Mesothelial cell of epicardium (in vitro differentiated cells): ENCODE measurements at regions not wholly inside any gene's neighbourhood (a gene's known extent, or its start where the extent isn't known, plus 50 kb on each side); places are given as distances from the start of the nearest gene placed in this dataset.

Experiments used
- DNase-seq, 2 experiments: peaks; one replicate each; pipeline ENCODE4 v3.0.0; 2021; ENCODE audit warnings: low spot score in 2 of 2; ENCODE audit not compliant: unreplicated experiment in 2 of 2
- H3K27ac Mint-ChIP-seq: 2 replicates; pipeline ENCODE4 v1.8.0; 2021; ENCODE audit warnings: mixed read lengths
- H3K27me3 Mint-ChIP-seq: 2 replicates; pipeline ENCODE4 v1.8.0; 2021; ENCODE audit warnings: low read depth, mixed read lengths
- H3K36me3 Mint-ChIP-seq: 2 replicates; pipeline ENCODE4 v1.8.0; 2021; ENCODE audit warnings: mixed read lengths
- H3K4me1 Mint-ChIP-seq: 2 replicates; pipeline ENCODE4 v1.8.0; 2021; ENCODE audit warnings: mixed read lengths
- H3K4me3 Mint-ChIP-seq: 2 replicates; pipeline ENCODE4 v1.8.0; 2021; ENCODE audit warnings: mild to moderate bottlenecking, moderate library complexity, mixed read lengths
- H3K9me3 Mint-ChIP-seq: 2 replicates; pipeline ENCODE4 v1.8.0; 2021; ENCODE audit warnings: mixed read lengths
- TF ChIP-seq, protein P1 (sequence below): fragments of 200-600 bp; sonication (generic); IDR thresholded peaks from one replicate; pipeline ENCODE4 v1.5.0; 2021; ENCODE audit warnings: antibody characterized with exemption; ENCODE audit not compliant: unreplicated experiment

DNA sequence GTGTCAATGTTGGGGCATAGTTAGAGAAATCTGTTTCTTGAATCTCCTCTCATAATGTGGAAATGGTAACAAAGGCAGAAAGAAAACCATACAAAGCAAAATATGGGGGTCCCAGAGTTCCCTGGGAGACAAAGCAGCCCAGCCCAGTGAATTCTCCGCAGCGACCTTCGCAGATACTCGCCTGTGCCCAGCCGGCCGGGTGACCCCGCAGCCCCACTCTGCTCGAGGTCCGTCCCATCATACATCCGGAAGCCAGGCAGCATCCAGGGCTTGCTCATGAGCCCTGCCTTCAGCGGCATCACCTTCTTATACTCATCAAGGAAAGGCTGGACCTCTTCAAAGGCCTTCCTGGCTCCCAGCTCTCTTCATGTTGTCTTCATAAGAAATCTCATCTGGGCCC, 774.8 kb upstream of the ID2 start:
- Mint-ChIP-seq H3K27me3 (peaks cover 10% of the 10 kb centered on the region), H3K27ac (no peak overlapping the region), H3K9me3 (no peaks in the 10 kb centered on the region), H3K36me3 (no peaks in the 10 kb centered on the region), H3K4me1 (no peaks in the 10 kb centered on the region), H3K4me3 (no peak overlapping the region)
- DNase-seq: no peak
- TF ChIP-seq, protein P1, sequence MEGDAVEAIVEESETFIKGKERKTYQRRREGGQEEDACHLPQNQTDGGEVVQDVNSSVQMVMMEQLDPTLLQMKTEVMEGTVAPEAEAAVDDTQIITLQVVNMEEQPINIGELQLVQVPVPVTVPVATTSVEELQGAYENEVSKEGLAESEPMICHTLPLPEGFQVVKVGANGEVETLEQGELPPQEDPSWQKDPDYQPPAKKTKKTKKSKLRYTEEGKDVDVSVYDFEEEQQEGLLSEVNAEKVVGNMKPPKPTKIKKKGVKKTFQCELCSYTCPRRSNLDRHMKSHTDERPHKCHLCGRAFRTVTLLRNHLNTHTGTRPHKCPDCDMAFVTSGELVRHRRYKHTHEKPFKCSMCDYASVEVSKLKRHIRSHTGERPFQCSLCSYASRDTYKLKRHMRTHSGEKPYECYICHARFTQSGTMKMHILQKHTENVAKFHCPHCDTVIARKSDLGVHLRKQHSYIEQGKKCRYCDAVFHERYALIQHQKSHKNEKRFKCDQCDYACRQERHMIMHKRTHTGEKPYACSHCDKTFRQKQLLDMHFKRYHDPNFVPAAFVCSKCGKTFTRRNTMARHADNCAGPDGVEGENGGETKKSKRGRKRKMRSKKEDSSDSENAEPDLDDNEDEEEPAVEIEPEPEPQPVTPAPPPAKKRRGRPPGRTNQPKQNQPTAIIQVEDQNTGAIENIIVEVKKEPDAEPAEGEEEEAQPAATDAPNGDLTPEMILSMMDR: no peak

DNA sequence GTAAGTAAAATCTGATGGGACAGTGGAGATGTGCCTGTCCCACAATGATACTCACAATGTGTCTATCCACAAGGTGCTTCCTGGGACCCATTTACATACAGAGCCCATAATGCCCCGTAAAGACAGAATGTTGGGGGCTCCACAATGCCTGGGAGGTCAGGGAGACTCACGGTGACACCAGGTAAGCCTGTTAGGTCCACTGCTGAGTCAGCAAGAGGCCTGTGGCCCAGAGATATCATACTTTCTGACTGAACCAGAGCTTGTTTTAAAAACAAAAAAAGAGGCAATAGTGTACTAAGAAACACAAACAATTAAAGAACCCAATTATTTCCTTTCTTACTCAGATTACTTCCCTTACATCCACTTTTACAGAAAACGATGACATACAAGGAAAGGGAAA, 771.1 kb upstream of the ID2 start:
- no peak for DNase-seq
- no peaks in the 10 kb centered on the region for H3K9me3 Mint-ChIP-seq
- no peaks in the 10 kb centered on the region for H3K36me3 Mint-ChIP-seq
- TF ChIP-seq, protein P1: no peak
- peaks cover 1% of the 10 kb centered on the region for H3K27me3 Mint-ChIP-seq
- H3K4me3 Mint-ChIP-seq: no peak overlapping the region
- H3K27ac Mint-ChIP-seq: no peak overlapping the region
- peaks cover 12% of the 10 kb centered on the region for H3K4me1 Mint-ChIP-seq

DNA sequence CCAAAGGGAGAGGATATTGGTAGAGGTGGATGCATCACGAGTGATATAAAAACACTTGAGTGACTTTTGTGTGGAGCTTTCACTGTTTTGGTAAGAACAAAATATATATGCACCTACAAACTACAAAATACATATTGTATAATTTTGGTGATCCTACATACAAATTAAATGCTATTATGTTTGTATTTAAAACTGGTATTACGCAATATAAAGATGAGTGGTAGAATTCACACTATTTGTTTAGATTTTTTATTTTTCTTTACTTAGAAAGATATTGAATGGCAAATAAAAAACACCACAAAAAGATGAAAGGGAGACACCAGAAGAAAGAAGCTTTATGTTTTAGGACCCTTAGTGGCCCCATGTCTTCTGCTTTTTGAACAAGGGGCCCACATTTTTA, 770.7 kb upstream of the ID2 start:
- H3K36me3 Mint-ChIP-seq: no peaks in the 10 kb centered on the region
- H3K4me3 Mint-ChIP-seq: no peak overlapping the region
- no peaks in the 10 kb centered on the region for H3K9me3 Mint-ChIP-seq

DNA sequence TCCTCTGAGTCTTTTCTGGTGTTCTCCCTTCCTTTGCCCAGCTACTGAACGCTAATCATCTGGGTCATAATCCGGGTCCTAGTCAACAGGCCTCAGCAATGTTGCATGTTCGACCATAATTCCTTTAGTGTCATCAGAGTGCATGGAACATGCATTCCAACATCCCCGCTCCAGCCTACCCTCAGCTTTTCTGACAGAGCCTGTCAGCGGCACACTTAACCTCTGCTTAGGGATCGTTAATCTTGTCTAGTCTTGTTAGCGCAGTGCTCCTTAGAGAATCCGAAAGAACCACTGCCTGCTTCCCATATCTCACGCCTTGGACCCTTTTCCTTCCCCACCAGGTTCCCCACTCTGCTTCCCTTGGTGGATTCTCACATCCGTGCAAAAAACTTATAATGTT, 767.9 kb upstream of the ID2 start:
- peaks cover 12% of the 10 kb centered on the region for H3K4me1 Mint-ChIP-seq
- no peak overlapping the region for H3K4me3 Mint-ChIP-seq
- TF ChIP-seq, protein P1: no peak
- H3K9me3 Mint-ChIP-seq: no peaks in the 10 kb centered on the region
- H3K36me3 Mint-ChIP-seq: no peaks in the 10 kb centered on the region
- no peak for DNase-seq
- H3K27ac Mint-ChIP-seq: no peak overlapping the region
- peaks cover 7% of the 10 kb centered on the region for H3K27me3 Mint-ChIP-seq

More for the DNA sequence above, 770.7 kb upstream of the ID2 start:
- no peak overlapping the region for H3K27ac Mint-ChIP-seq
- DNase-seq: no peak
- TF ChIP-seq, protein P1: no peak
- peaks cover 12% of the 10 kb centered on the region for H3K4me1 Mint-ChIP-seq
- peaks cover 1% of the 10 kb centered on the region for H3K27me3 Mint-ChIP-seq

DNA sequence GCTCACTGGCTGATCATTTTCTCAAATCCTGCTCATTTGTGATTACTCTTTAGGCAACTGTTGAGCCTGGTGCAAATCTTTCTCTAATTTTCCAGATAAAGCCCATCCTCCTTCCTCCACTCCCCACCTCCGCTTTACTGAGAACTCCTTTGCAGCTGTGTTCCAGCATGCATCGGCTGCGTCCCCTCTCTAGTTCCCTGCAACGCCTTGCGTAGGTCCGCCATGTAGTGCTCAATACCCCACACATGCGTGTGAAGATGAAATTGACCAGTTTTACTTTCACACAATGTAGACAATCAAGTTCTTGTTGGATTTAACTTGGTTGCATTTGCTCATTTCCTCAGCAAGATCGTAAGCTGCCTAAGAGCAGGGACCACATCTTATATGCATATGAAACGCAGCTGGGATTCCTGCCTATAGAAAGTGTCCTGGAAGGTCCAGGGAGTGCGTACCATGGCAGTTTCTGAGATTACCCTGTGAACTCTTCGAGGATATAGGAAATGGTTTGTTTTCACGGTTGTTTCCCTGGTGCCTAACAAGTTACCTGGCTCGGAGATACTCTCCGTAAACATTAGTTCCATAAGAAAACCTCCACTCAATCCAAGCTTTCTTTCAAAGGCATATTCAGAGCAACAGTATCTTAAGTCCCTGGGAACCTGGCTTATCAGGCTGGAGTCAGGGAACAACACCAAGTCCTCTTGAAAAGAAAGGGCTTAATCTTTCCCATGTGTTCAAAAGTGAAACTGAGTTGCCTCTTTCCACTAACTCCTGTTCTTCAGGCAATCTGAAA, 766.4 kb upstream of the ID2 start:
- Mint-ChIP-seq H3K36me3 (no peaks in the 10 kb centered on the region), H3K4me1 (peaks cover 12% of the 10 kb centered on the region), H3K27ac (peak overlapping the region; percentile 68), H3K27me3 (peaks cover 7% of the 10 kb centered on the region), H3K4me3 (peak overlapping the region; percentile 16), H3K9me3 (no peaks in the 10 kb centered on the region)
- no peak for DNase-seq
- TF ChIP-seq, protein P1: no peak
